Fibroblast of skin of abdomen (primary cell): ENCODE measurements at regions not wholly inside any gene's neighbourhood (a gene's known extent, or its start where the extent isn't known, plus 50 kb on each side); places are given as distances from the start of the nearest gene placed in this dataset.
"Not testable (repeated sequence)": the region's sequence is repeated elsewhere in the genome, so short reads cannot be mapped to it uniquely, and the experiment has no call there.

ENCODE experiments used
- DNase-seq: peaks from one replicate; pipeline ENCODE4 v3.0.0-alpha.2; 2013

DNA sequence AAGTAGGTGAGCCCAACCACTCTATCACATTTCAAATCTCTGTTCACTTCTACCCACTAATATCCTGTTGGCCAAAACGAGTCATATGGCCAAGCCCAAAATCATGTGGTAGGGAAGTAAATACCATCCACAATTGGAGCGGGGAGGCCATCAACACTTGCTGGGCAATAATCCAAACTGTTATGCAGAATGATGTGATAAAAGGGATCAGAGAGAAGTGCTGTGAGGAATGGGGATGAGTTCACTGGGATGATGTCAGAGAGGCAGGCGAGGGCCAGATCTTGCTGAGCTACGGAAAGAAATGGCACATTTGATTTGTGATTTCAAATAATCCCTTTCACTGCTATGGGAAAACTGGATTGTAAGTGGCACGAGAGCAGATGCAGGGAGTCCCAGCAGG, 188.4 kb downstream of the NPIPA8 start:
- not testable (repeated sequence) for DNase-seq

DNA sequence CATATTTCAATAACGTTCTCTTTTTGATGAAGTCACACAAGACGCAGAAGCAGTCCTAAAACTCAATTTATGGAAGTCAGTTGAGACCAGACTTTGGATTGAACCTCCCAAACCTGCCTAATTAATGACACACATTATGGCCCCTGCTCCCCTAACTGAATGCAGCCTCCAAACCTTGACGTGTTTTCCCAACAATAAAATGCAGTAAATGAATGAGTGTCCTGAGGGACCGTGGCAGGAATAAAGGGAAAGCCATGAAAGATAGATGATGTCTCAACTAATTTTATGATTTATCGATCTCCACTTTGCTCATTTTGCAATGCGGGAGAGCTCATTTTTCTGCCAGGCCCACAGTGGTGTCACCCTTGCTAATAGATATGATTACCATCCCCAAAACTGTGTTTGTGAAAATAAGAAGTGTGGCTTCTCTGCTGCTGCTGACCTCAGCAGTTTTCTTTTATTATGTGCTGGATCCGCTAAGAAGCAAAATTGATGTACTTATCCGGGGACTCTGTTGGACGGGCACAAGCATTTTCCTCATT, 189.9 kb downstream of the NPIPA8 start:
- DNase-seq, result not testable (repeated sequence)

DNA sequence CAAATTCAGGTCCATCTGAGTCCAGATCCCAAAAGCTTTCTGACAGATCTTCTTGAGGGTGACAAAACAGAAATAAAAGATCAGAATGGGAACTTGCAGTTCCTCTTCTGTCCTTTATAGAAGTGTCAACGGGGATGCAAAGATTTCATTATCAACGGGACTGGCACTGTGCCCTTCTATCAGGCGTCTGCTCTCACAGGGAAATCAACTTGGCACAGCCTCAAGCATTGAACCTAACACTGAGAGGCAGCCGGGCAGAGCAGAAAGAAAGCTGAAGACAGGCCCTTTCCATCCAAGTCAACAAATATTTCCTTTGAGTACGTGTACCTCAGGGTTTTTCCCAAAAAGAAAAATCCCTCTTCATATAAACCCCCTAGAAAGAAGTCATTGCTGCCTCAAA, 194.5 kb downstream of the NPIPA8 start:
- not testable (repeated sequence) for DNase-seq

DNA sequence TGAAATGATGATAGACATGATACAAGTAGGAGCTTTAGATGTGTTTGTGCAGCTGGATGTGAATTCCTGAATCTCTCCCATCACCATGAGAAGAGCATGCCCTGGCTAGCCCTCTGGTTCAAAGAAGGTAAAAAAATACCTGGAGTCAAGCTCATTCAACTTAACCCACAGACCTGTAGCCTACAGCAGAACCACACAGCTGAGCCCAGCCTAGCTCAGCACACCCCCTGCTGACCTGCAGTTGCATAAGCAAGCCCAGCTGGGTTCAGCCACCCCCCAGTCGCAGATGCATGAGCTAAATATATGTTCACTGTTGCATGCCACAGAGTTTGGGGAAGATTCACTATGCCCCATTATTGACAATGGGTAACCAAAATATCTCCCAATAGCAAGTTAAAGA, 200.2 kb downstream of the NPIPA8 start:
- DNase-seq, result not testable (repeated sequence)

DNA sequence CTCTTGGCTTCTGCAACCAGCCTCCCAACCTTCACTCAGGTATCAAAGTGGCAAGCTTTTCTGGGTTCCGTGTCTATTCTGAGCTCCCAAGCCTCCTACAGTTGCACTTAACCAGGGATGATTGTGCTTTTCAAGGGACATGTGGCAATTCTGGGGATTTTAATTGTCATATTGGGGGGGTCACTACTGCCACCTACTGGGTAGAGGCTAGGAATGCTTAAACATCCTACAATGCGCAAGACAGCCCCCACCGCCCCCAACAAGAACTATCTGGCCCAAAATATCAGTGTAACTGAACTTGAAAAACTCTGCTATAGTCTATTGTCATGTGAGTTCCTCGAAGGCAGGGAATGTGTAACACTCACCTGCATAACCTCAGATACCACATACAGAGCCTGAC, 201.5 kb downstream of the NPIPA8 start:
- DNase-seq, result not testable (repeated sequence)

DNA sequence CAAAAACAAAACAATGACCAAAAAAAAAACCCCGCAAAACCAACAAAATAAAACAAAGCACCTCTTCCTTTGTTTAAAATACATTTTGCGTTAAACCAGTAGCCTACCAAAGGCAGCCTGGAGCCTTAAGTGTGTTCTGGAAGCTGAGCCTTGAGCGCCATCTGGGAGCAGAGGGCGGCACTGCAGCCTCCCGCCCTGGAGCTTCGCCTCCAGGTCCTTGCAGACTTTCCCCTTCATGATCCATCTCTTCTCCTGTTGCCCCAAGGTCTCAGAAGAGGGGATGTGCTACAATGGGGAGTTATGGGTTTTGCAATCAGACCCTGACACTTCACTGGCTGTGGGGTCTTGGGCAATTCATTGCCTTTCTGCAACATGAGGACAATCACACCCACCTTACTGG, 204.9 kb downstream of the NPIPA8 start:
- DNase-seq, result not testable (repeated sequence)

DNA sequence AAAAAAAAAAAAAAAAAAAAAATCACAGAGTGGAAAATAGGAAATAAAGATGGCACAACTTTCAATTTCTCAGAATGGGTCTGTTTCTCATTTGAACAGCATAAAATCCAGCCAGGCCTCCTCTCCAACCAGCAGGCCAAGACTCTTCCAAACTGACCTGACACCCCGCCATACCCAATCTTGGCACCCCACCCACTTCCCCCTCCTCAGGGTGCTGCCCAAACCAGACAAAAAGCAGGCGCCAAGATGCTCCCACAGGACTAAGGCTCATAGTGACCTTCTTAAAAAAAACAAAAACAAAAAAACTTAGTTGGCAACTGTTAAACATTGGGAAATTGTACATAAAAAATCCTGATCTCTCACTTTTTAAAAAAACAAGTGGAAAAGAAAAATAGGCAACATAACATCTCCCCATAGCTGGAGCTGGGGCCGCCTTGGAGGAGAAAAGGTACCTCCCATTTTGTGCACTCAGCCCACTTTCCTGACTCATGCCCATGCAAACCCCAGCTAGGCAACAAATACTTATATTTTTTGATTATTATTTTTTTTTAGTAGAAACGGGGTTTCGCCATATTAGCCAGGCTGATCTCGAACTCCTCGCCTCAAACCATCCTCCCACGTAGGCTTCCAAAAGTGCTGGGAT, 205.9 kb downstream of the NPIPA8 start:
- DNase-seq, result not testable (repeated sequence)

DNA sequence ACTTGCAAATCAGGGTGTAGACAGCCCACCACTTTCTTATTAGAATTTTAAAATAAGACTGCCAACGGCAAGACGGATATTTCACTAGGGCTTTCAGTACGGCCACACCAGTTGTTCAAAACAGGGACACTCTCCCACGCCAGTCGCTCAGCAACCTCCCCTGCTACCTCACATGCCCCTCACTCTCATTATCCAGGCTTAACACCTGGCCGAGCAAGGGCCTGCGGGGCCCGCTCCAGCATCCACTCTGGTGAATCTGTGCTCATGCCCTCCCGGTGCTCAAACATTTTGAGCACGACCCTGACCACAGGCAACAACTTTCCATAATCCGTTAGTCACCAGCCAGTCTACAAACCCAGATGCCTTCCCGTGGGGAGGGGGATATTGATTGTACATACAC, 209.5 kb downstream of the NPIPA8 start:
- not testable (repeated sequence) for DNase-seq

DNA sequence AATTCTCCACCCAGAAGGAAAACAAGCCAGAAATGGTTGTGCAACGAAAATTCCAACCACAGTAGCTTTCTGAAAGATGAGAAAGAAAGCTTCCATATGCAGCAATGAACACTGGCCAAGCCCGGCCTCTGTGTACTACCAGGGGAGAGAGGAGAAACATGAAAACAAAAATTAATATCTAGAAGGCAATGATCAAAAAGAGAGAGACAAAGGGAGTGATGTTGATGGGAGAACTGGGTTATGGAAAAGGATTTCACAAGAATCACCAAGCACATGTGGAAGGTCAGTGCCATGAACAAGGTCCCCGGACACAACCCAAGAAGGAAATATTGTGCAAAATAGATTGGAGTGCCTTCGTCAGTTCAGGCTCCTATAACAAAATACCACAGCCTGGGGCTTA, 217.4 kb downstream of the NPIPA8 start:
- not testable (repeated sequence) for DNase-seq

DNA sequence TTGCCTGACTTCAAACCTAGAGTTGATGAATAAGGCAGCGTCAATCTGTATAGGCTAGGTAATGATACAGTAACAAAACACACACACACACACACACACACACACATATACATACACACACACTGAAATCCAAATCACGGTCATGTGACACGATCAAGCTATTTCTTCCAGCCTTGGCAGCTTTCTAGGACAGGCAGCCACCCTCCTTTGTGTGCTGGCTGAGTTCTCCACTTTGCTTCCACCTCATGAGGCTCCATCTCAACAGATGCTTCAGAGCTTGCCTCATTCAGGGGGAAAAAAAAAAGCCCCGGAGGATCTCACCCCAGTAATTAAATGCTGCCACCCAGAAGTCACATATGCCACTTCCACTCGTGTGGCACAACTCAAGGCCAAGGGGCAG, 217.9 kb downstream of the NPIPA8 start:
- DNase-seq, result not testable (repeated sequence)

DNA sequence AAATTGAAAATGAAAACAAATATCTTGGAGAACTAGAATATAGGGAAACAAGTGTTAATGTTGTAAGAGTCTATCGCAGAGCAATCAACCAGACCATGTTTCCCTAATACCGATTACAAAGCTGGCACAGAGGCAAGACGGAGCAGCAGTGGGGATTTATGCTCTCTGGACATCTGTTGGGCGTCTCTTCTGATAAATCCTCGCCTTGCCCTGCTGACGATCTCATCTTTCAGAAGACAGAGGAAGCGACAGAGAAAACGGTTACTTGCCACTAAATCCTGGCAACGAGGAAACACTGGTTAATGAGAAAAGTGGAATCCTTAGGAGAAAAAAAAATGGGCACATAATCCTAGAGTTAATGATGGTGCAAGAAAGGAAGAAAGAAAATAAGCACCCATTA, 218.5 kb downstream of the NPIPA8 start:
- DNase-seq, result not testable (repeated sequence)

DNA sequence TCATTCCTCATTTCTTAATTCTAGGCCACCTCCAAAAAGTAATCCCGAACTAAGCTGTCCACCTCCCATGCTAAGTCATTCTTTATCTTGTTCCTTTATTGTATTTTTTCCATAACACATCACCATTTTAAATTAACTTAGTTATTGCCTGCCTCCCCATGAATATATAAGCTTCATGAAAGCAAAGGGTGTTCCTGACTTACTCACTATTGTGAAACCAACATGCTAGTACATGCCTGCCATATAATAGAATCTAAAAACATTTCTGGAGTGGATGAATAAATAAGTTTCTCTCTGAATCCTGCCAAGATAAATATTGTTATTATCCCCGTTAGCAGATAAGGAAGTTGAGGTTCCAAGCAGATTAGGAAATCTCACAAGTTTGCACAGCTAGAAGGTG, 232.1 kb downstream of the NPIPA8 start:
- DNase-seq, result not testable (repeated sequence)

DNA sequence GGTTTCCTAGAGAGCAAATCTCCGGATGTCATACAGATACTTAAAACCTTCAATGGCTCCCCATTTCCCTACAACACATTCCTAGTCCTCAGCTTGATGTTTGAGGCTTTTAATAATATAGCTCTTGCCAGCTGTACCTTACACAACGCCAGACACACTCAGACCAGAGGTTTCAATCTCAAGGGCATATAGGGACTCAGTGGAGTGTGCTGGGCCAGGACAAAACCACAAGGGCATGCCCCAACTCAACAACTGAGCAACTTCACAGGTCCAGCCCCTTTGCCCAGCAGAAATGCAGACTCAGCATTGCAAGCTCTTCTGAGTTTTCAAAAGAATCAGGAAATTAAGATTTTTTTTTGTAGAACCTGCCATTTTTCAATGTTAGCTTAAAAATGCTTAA, 235.5 kb downstream of the NPIPA8 start:
- DNase-seq, result not testable (repeated sequence)

DNA sequence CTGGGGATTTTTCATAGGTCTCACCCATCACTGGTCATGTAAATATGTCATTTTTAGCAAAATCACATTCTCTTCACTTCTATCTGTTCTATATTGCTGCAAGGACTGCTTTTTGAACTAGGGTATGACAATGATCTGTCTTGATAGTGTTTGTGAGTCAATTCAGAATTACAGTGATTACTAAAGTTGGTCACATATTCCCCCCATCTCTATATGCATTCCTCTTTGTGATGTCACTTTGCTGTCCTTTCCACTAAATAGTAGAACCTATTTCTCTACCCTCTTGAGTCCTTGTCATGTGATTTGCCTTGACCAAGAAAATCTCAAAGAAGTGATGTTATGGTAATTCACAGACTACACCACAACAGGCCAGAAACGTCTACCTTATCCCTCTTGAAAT, 243.9 kb downstream of the NPIPA8 start:
- DNase-seq, result not testable (repeated sequence)

DNA sequence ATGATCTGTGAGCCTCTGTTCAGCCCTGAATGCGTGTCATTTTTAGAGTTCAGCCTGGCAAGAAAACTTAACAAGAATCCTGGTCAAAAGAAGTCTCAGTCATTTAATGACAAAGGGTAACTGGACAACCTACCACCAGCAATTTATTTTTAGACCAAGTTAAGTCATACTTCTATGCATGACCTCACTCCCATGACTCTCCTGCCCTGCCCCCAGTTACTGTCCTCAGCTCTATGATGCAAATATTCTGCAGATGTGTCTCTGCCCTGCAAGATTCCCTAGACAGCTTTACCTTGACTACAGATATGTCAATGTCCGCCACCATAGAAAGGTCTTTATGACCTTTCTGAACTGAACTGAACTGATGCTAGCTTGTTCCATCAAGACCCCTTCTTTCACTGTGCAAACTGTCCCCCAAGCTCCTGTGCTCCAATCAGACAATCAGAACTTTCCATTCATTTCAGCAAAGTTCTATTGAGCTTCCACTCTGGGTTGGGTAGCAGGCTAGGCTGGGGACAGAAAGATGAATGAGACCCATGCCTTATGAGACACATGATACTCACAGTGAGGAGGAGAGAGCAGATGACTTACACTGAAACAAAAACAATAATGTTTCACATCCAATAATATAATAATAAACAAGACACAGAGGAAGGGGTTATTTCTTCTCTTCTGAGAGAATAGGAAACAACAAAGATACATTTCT, 255.7 kb downstream of the NPIPA8 start:
- DNase-seq, result not testable (repeated sequence)

DNA sequence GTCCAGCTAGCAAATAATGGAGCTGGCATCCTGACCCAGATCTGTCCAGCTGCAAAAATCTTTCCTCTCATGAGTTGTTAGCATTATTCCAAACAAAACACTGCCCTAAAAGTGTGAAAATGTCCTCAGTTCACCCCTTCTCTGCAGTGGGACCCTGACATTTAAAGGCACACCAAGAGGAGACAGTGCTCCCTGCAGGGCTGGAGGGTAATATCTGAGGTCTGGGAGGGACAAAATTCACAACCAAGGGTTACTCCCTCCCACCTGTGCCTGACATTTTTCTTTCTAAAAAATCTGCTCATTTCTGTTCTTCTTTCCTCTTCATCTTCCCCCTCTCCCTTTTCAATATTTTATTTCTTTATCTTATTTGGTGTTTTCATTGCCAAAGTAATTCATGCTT, 258.6 kb downstream of the NPIPA8 start:
- DNase-seq, result not testable (repeated sequence)

DNA sequence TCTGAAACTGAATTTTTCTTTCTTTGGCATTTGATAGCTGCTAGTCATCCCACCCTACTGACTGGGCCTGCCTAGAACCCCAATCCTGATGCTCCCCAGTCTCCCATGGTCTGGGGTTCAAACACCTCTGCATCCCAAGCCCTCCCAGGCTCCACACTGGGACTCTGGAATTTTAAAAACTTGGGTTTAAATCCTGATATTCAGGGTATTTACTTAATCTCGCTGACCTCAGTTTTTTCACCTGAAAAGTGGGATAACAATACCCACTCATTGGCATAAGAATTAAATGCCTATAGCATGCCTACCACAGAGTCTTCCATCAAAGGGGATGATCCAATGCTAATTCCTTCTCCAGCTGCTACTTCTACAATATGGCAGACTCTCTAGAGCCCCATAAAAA, 264.4 kb downstream of the NPIPA8 start:
- DNase-seq, result no peak

DNA sequence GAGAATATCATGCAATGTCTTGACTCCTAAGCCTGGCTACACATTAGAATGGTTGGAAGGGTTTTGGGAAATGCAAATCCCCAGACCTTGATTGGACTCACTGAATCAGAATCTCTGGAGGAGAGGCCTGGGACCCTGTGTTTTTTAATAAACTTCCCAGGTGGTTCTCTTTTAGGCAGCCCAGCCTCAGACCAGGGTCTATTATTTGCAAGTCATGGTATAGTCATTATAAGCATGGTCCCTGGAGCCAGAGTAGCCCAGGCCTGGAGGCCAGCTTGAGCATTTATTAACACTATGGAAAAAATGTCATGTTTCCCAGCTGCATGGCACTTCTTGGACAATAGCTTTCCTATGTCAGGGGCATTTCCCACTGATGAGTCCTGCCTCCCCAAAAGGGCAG, 266.9 kb downstream of the NPIPA8 start:
- DNase-seq, result no peak

DNA sequence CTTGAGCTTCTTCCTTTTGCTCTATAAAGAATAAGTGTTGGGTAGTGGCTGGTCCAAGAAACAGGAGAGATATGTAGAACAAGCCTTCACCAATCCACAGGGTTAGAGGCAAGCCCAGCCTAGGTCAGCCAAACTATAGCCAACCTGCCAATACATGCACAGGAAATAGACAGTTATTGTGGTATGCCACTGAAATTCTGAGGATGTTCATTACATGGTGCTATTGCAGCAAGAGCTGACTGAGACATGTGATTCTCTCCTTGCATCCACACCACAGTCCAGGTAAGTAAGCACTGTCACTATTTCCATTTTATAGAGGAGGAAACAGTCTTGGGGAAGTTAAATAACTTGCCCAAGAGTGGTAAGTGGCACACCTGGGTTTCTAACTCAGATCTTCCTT, 268.1 kb downstream of the NPIPA8 start:
- no peak for DNase-seq

DNA sequence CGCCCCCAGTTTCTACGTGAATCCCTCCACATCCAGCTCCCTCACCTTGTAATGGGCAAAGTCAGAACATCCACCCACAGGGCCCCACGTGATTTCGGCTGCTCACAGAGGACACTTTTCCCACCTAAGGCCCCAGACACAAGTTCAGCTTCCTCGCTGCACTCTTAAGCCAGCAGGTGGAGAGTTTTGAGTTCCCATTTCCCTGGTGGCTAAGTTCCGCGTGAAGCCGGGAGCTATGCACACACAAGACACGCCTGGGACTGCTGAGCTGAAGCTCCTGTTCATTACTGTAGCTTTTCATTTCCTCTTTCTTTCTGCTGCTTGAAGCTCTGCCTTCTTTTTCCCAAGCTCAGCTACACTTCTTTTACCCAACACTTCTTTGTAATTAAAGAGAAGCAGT, 273.8 kb downstream of the NPIPA8 start:
- DNase-seq, result no peak

DNA sequence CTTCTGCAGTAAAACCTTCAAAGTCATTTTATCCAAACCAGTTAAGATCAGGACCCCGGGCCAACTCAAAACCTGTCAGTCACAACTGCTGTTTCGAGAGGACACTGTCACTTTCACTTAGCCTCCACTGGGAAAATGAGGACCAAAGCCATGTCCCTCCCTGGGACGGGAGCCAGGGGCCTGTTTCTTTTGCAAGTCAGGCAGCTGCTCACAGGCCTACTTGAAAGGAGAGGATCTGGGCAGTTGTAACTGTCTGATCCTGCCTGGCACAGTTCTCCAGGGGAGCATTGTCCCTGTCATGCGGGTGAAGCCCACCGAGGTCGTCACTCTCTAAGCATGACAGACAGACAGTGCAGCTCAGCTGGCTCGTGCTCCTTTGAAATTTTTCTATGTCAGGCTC, 276.2 kb downstream of the NPIPA8 start:
- DNase-seq, result no peak

DNA sequence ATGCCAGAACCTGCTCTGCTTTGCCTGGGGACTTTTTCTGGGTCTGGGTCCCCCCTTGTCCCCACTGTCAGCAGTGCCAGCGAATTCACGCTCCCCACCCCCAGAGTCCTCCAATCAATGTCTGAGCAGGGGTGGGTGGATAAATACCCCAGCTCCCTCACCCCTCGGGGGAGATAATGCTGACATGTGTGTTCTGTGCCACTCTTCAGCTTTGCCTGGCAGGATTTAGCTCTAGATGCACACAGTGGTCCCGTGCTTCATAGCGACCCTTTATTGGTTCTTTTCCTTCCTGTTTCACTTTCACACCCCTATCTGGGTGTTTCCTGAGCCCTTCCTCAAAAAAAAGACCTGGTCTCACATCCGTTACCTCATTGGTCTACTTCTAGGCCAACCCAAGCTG, 277.0 kb downstream of the NPIPA8 start:
- DNase-seq, result no peak

DNA sequence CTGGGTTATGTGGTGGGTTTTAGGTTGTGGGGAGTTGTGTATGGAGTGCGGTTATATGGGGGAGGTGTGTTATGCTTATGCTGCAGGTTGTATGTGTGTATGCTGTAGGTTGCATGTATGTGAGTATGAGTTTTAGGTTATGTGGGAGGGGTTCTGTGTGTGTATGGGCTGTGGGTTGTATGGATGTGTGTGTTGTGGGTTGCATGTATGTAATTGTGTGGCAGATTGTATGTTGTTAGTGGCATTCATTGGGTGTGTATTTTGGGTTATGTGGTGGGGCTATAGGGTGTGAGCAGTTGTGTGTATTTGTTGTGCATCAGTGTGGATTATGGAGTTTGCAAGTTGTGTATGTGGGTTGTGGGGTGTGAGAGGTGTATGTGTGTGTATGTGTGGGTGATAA, 277.4 kb downstream of the NPIPA8 start:
- no peak for DNase-seq

DNA sequence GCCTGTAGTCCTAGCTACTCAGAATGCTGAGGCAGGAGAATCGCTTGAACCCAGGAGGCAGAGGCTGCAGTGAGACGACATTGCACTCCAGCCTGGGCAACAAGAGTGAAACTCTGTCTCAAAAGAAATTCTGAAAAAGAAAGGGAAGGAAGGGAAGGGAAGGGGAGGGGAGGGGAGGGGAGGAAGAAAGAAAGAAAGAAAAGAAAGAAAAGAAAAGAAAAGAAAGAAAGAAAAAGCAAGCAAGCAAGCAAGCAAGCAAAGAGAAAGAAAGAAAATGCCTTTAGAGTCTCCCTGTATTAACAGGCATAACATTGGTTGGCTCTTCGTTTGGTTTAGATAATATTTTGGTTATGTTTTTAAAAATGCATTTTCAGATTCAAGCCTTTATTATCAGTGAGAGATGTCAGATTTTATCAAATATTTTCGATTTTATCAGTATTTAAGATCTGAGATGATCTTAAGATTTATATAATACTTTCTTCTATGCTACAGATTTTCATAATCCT, 281.1 kb downstream of the NPIPA8 start:
- DNase-seq, result no peak
